Loucy (cell line): ENCODE measurements at regions not wholly inside any gene's neighbourhood (a gene's known extent, or its start where the extent isn't known, plus 50 kb on each side); places are given as distances from the start of the nearest gene placed in this dataset.

Experiments used
- CTCF ChIP-seq: fragments of 200-600 bp; sonication (generic); conservative IDR thresholded peaks from 2 replicates; pipeline ENCODE4 v1.5.1; 2014; ENCODE audit warnings: mild to moderate bottlenecking, antibody characterized with exemption, low read length
- EZH2phosphoT487 ChIP-seq: fragments of 200-600 bp; IDR thresholded peaks from 2 replicates; pipeline ENCODE4 v1.6.1; 2018; ENCODE audit warnings: antibody characterized with exemption, mild to moderate bottlenecking, moderate library complexity, borderline replicate concordance

- TF ChIP-seq CTCF (no peak), EZH2phosphoT487 (no peak)
Measured at GRCh38 chr4:26252349-26253025, 68.3 kb upstream of the RBPJ start.
